ENCODE measurements at regions not wholly inside any gene's neighbourhood (a gene's known extent, or its start where the extent isn't known, plus 50 kb on each side); places are given as distances from the start of the nearest gene placed in this dataset.

- DNase-seq (no peak), ATAC-seq (replicated peaks) (no peak)
- Mint-ChIP-seq H3K4me3 (no peak overlapping the region), H3K4me1 (ENCODE audit: low read depth in 2 of 2) (no peaks in the 10 kb centered on the region), H3K27ac (no peak overlapping the region), H3K36me3 (ENCODE audit: insufficient read depth) (no peaks in the 10 kb centered on the region), H3K27me3 (no peaks in the 10 kb centered on the region), H3K9me3 (peaks cover 10 to 21% of the 10 kb centered on the region in 2 donors)
These were observed 434.9 kb downstream of the TFAP2A start for GRCh38 chr6:9979996-9980395.

GRCh38 chr6:9978480-9978879 lies 436.4 kb downstream of the TFAP2A start:
- Mint-ChIP-seq H3K4me3 (no peak overlapping the region), H3K36me3 (ENCODE audit: insufficient read depth) (no peaks in the 10 kb centered on the region), H3K27me3 (no peaks in the 10 kb centered on the region), H3K4me1 (ENCODE audit: low read depth in 2 of 2) (no peaks in the 10 kb centered on the region), H3K27ac (no peak overlapping the region), H3K9me3 (peaks cover 8 to 17% of the 10 kb centered on the region in 2 donors)
- ATAC-seq (replicated peaks) (no peak), DNase-seq (no peak)

- Mint-ChIP-seq H3K27me3 (no peaks in the 10 kb centered on the region), H3K4me3 (no peak overlapping the region), H3K27ac (no peak overlapping the region), H3K4me1 (ENCODE audit: low read depth in 2 of 2) (no peaks in the 10 kb centered on the region), H3K9me3 (peaks cover 10 to 17% of the 10 kb centered on the region in 2 donors), H3K36me3 (ENCODE audit: insufficient read depth) (no peaks in the 10 kb centered on the region)
- DNase-seq (no peak), ATAC-seq (replicated peaks) (no peak)
These were observed 437.5 kb downstream of the TFAP2A start for GRCh38 chr6:9977411-9977810.

- Mint-ChIP-seq H3K9me3 (peaks cover 0 to 9% of the 10 kb centered on the region in 2 donors), H3K36me3 (ENCODE audit: insufficient read depth) (no peaks in the 10 kb centered on the region), H3K4me1 (ENCODE audit: low read depth in 2 of 2) (no peaks in the 10 kb centered on the region), H3K27ac (no peak overlapping the region), H3K27me3 (no peaks in the 10 kb centered on the region), H3K4me3 (no peak overlapping the region)
- no peak for ATAC-seq (replicated peaks)
- no peak for DNase-seq
These were observed 453.2 kb downstream of the TFAP2A start for GRCh38 chr6:9961646-9962045.

DNA sequence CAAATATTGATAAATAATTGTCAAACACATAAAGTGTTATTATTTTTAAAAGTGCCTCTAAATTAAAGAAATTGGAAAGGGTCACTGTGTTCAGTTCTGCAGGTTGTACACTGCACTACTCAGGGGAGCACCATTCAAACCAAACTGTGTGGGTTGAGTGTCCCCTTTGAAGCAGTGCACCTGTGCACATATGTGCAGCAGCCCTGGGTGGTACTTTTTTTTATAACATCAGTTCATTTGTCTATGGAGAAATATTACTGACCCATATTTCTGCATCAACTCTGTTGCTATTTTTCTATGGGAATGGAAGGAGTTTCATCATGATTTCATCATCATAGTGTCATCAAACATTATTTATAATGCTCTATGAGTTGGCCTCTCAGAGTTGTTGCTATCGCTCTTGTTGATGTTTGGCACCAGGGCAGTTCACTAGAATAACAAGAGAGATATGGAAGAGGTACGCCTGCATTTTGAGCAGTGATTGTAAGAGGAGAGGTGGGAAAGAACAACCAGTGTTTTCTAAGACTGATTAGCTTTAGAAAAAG lies 457.6 kb downstream of the TFAP2A start:
- Mint-ChIP-seq H3K36me3 (ENCODE audit: insufficient read depth) (no peaks in the 10 kb centered on the region), H3K9me3 (peaks cover 0 to 7% of the 10 kb centered on the region in 2 donors), H3K27me3 (no peaks in the 10 kb centered on the region), H3K27ac (no peak overlapping the region), H3K4me1 (ENCODE audit: low read depth in 2 of 2) (no peaks in the 10 kb centered on the region), H3K4me3 (no peak overlapping the region)
- ATAC-seq (replicated peaks) = no peak
- no peak for DNase-seq

DNA sequence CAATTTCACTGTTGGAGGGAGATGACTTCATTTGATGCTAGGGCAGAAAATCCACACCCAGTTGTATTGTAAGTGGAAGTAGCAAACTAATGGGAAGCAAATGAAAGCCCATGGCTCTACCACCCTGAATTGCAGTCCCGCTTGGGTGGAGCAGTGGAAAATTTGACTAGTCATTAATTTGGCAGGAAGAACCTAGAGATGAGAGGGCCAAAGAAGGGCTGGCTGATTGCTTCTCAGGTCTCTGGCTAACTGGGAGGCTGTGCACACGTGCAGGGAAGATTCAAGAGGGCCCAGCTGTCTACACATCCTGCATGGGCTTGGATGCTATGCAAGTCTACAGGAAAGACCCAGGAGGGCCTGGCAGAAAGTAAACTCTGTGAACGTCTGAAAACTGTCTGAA lies 466.2 kb downstream of the TFAP2A start:
- H3K36me3 Mint-ChIP-seq (ENCODE audit: insufficient read depth) = no peaks in the 10 kb centered on the region
- DNase-seq (no peak), ATAC-seq (replicated peaks) (no peak)
- H3K4me3 Mint-ChIP-seq = no peak overlapping the region
- peaks cover 10 to 28% of the 10 kb centered on the region in 2 donors for H3K9me3 Mint-ChIP-seq
- no peaks in the 10 kb centered on the region for H3K4me1 Mint-ChIP-seq (ENCODE audit: low read depth in 2 of 2)
- H3K27me3 Mint-ChIP-seq = no peaks in the 10 kb centered on the region
- H3K27ac Mint-ChIP-seq = no peak overlapping the region

GRCh38 chr6:9943986-9944385 lies 470.9 kb downstream of the TFAP2A start:
- Mint-ChIP-seq H3K27ac (no peak overlapping the region), H3K36me3 (ENCODE audit: insufficient read depth) (no peaks in the 10 kb centered on the region), H3K4me3 (no peak overlapping the region), H3K27me3 (no peaks in the 10 kb centered on the region), H3K4me1 (ENCODE audit: low read depth in 2 of 2) (no peaks in the 10 kb centered on the region), H3K9me3 (peaks cover 12 to 38% of the 10 kb centered on the region in 2 donors)
- ATAC-seq (replicated peaks) (no peak), DNase-seq (no peak)

DNA sequence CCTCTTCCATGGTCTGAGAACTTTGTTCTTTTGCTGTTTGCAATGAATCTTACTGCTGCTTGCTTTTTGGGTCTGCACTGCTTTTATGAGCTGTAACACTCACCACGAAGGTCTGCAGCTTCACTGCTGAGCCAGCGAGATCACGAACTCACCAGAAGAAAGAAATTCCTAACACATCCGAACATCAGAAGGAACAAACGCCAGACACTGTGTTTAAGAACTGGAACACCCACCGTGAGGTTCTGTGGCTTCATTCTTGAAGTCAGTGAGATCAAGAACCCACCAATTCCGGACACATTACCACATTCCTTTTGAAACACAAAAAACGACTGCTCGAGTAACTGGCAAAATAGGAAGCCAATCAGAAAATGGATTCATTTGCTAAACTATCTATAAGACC lies 471.8 kb downstream of the TFAP2A start:
- no peak for ATAC-seq (replicated peaks)
- peaks cover 13 to 31% of the 10 kb centered on the region in 2 donors for H3K9me3 Mint-ChIP-seq
- H3K4me3 Mint-ChIP-seq = no peak overlapping the region
- no peak overlapping the region for H3K27ac Mint-ChIP-seq
- no peaks in the 10 kb centered on the region for H3K4me1 Mint-ChIP-seq (ENCODE audit: low read depth in 2 of 2)
- no peak for DNase-seq
- H3K27me3 Mint-ChIP-seq = no peaks in the 10 kb centered on the region
- no peaks in the 10 kb centered on the region for H3K36me3 Mint-ChIP-seq (ENCODE audit: insufficient read depth)

DNA sequence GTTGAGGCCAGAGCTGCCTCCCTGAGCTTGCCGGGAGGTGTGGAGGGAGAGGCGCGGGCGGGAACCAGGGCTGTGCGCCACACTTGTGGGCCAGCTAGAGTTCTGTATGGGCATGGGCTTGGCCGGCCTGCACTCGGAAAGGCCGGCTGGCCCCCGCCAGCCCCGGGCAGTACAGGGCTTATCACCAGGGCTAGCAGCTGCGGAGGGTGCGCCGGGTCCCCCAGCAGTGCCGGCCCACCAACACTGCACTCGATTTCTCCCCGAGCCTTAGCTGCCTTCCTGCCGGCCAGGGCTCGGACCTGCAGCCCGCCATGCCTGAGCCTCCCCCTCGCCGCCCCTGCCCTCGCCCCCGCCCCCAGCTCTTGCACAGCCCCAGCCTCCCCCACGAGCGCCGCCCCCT lies 472.7 kb downstream of the TFAP2A start:
- ATAC-seq (replicated peaks) = no peak
- Mint-ChIP-seq H3K27me3 (no peaks in the 10 kb centered on the region), H3K36me3 (ENCODE audit: insufficient read depth) (no peaks in the 10 kb centered on the region), H3K27ac (no peak overlapping the region), H3K4me1 (ENCODE audit: low read depth in 2 of 2) (no peaks in the 10 kb centered on the region), H3K4me3 (no peak overlapping the region), H3K9me3 (peaks cover 11 to 22% of the 10 kb centered on the region in 2 donors)
- DNase-seq = no peak

GRCh38 chr6:9938801-9939200 lies 476.1 kb downstream of the TFAP2A start:
- Mint-ChIP-seq H3K4me1 (ENCODE audit: low read depth in 2 of 2) (no peaks in the 10 kb centered on the region), H3K4me3 (no peak overlapping the region), H3K27me3 (no peaks in the 10 kb centered on the region), H3K36me3 (ENCODE audit: insufficient read depth) (no peaks in the 10 kb centered on the region), H3K27ac (no peak overlapping the region), H3K9me3 (peaks cover 3 to 11% of the 10 kb centered on the region in 2 donors)
- DNase-seq (no peak), ATAC-seq (replicated peaks) (no peak)

DNA sequence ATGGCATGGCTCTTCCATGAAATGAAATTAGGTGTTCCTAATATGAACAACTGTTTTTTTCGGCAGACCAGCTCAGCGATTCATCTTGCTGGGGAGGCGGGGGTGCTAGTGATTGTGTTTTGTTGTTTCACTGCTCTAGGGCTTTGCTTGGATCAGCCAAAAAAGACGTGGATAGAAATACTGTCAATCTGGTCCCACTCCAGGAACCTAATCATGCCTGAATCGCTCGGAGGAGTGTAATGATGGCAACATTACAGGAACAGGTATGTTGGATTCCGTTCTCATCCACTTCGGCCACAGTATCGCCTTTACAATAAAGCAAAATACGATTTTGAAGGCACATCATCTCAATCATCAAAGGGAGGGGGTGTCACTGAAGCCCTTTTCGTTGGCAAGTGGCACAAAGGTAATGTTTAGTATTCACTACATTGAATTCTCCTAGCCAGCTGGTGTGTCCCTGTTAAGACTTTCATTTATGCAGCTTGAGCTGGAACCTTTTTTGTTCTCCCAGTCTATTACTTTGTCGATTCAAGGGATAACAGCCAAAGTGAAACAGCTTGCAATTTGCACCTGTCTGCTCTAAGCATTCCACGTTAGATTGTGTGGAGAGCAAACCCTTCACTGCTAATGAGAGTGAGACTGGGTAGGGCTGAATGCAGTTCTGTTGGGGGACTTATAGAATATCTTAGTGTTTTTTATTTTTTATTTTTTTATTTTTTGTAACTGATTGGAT lies 477.7 kb downstream of the TFAP2A start:
- no peaks in the 10 kb centered on the region for H3K27me3 Mint-ChIP-seq
- H3K36me3 Mint-ChIP-seq (ENCODE audit: insufficient read depth) = peaks cover 2% of the 10 kb centered on the region
- H3K27ac Mint-ChIP-seq = no peak overlapping the region
- DNase-seq = no peak
- H3K4me3 Mint-ChIP-seq = no peak overlapping the region
- no peak for ATAC-seq (replicated peaks)
- peaks cover 3 to 11% of the 10 kb centered on the region in 2 donors for H3K9me3 Mint-ChIP-seq
- H3K4me1 Mint-ChIP-seq (ENCODE audit: low read depth in 2 of 2) = no peaks in the 10 kb centered on the region

DNA sequence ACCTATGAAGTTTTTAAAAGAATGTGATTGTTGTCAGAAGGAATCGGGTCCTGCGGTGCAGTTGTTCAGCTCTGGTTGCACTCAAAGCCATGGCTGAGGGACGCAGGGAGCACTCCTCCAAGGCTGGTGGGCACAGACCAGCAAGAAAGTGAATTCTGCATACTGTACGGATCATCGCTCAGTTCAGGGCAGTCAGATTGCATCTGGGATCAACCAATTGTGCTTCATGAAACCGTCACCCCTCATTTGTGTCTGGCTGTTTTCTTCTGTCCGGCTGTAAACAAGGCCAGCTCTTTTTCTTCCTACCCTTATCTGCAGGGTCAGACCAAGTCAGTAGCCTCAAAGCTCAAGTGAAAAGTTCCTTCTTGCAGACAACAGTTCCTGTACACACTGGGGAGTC lies 478.3 kb downstream of the TFAP2A start:
- H3K27me3 Mint-ChIP-seq = no peaks in the 10 kb centered on the region

GRCh38 chr6:9933677-9934076 lies 481.2 kb downstream of the TFAP2A start:
- ATAC-seq (replicated peaks) (no peak), DNase-seq (no peak)
- Mint-ChIP-seq H3K9me3 (peaks cover 0 to 6% of the 10 kb centered on the region in 2 donors), H3K4me1 (ENCODE audit: low read depth in 2 of 2) (no peaks in the 10 kb centered on the region), H3K4me3 (no peak overlapping the region), H3K27ac (no peak overlapping the region), H3K36me3 (ENCODE audit: insufficient read depth) (peaks cover 2% of the 10 kb centered on the region), H3K27me3 (no peaks in the 10 kb centered on the region)

More for the DNA sequence above, 478.3 kb downstream of the TFAP2A start:
- Mint-ChIP-seq H3K27ac (no peak overlapping the region), H3K4me3 (no peak overlapping the region), H3K4me1 (ENCODE audit: low read depth in 2 of 2) (no peaks in the 10 kb centered on the region), H3K36me3 (ENCODE audit: insufficient read depth) (peaks cover 2% of the 10 kb centered on the region), H3K9me3 (peaks cover 2 to 7% of the 10 kb centered on the region in 2 donors)
- ATAC-seq (replicated peaks) (no peak), DNase-seq (no peak)

- peaks cover 0 to 12% of the 10 kb centered on the region in 2 donors for H3K9me3 Mint-ChIP-seq
- ATAC-seq (replicated peaks) = no peak
- no peaks in the 10 kb centered on the region for H3K4me1 Mint-ChIP-seq (ENCODE audit: low read depth in 2 of 2)
- H3K27ac Mint-ChIP-seq = no peak overlapping the region
- H3K27me3 Mint-ChIP-seq = no peaks in the 10 kb centered on the region
- no peak overlapping the region for H3K4me3 Mint-ChIP-seq
- H3K36me3 Mint-ChIP-seq (ENCODE audit: insufficient read depth) = no peaks in the 10 kb centered on the region
- no peak for DNase-seq
These were observed 487.6 kb downstream of the TFAP2A start for GRCh38 chr6:9927275-9927674.

Data from effector memory CD8-positive, alpha-beta T cell (primary cell).